H1 (cell line): ENCODE measurements at regions not wholly inside any gene's neighbourhood (a gene's known extent, or its start where the extent isn't known, plus 50 kb on each side); places are given as distances from the start of the nearest gene placed in this dataset.

Experiments
- CTCF ChIA-PET: fragments of 300-600 bp; sonication (Branson Sonifier 250); formaldehyde crosslinking; loops from one replicate; lab custom pipeline; 2021; ENCODE audit not compliant: partially characterized antibody; lab: Charles Lee
- POLR2A ChIA-PET: fragments of 300-600 bp; sonication (Branson Sonifier 250); formaldehyde crosslinking; loops from one replicate; lab custom pipeline; 2021; ENCODE audit warnings: inconsistent platforms; ENCODE audit not compliant: partially characterized antibody; lab: Charles Lee
- DNase-seq, 2 experiments: peaks; one replicate each; pipeline versions ENCODE4 v3.0.0 to v3.0.0-alpha.2; 2010 to 2022; ENCODE audit warnings: low spot score in 2 of 2, low read depth in 1 of 2, mixed read lengths in 1 of 2
- FAIRE-seq: peaks from 2 replicates; lab custom pipeline; 2011; peaks lifted over from hg19 to GRCh38; lab: Jason Lieb, UNC
- H2AFZ ChIP-seq: 2 replicates; pipeline ENCODE4 v1.8.1; 2012; ENCODE audit warnings: low read length, inconsistent platforms
- H2AK5ac ChIP-seq: 2 replicates; pipeline ENCODE4 v1.6.1; 2013; ENCODE audit warnings: low read depth, low read length
- H2BK120ac ChIP-seq: replicated peaks from 2 replicates; pipeline ENCODE3; 2013; ENCODE audit warnings: low read depth, low read length, inconsistent platforms
- H2BK12ac ChIP-seq: 2 replicates; pipeline ENCODE4 v1.6.1; 2013; ENCODE audit warnings: low read depth, low read length
- H2BK15ac ChIP-seq: 2 replicates; pipeline ENCODE4 v1.6.1; 2013; ENCODE audit warnings: low read length
- H2BK20ac ChIP-seq: 2 replicates; pipeline ENCODE4 v1.6.1; 2013; ENCODE audit warnings: low read length
- H2BK5ac ChIP-seq: 2 replicates; pipeline ENCODE4 v1.6.1; 2013; ENCODE audit warnings: low read depth, low read length
- H3K14ac ChIP-seq: 2 replicates; pipeline ENCODE4 v1.6.1; 2013; ENCODE audit warnings: inconsistent platforms; ENCODE audit not compliant: insufficient read length
- H3K18ac ChIP-seq: 2 replicates; pipeline ENCODE4 v1.6.1; 2013; ENCODE audit warnings: low read length; ENCODE audit errors: extremely low read depth
- H3K23ac ChIP-seq: 2 replicates; pipeline ENCODE4 v1.6.1; 2013; ENCODE audit warnings: inconsistent platforms; ENCODE audit not compliant: insufficient read length
- H3K23me2 ChIP-seq: 2 replicates; pipeline ENCODE4 v1.6.1; 2013; ENCODE audit warnings: low read depth, low read length
- H3K27ac ChIP-seq: 2 replicates; pipeline ENCODE4 v1.6.1; 2011; ENCODE audit warnings: low read depth, low read length, inconsistent platforms
- H3K27me3 ChIP-seq, 4 experiments: replicated peaks in 1 of 4; 1 replicate in 1 of 4; 2 replicates in 3 of 4; pipeline versions ENCODE4 v1.6.1 to v1.8.1; 2011 to 2013; ENCODE audit warnings: low read length in 3 of 4, mild to moderate bottlenecking in 3 of 4, inconsistent platforms in 2 of 4, mixed read lengths in 2 of 4, moderate library complexity in 1 of 4; ENCODE audit not compliant: control insufficient read depth in 3 of 4, insufficient read depth in 3 of 4; ENCODE audit errors: extremely low read depth in 1 of 4
- H3K36me3 ChIP-seq, 4 experiments: 2 replicates each; pipeline versions ENCODE4 v1.6.1 to v1.8.1; 2011 to 2013; ENCODE audit warnings: mild to moderate bottlenecking in 4 of 4, low read length in 3 of 4, moderate library complexity in 2 of 4, control low read depth in 1 of 4, inconsistent platforms in 1 of 4; ENCODE audit not compliant: insufficient read depth in 4 of 4, control insufficient read depth in 2 of 4
- H3K4ac ChIP-seq: replicated peaks from 2 replicates; pipeline ENCODE3; 2013; ENCODE audit warnings: low read length, low read depth, mixed read lengths, inconsistent platforms; ENCODE audit not compliant: insufficient read length
- H3K4me1 ChIP-seq, 4 experiments: replicated peaks in 1 of 4; 1 replicate in 1 of 4; 2 replicates in 3 of 4; pipeline versions ENCODE4 v1.6.1 to v1.8.1; 2011 to 2013; ENCODE audit warnings: low read length in 3 of 4, inconsistent platforms in 2 of 4, mixed read lengths in 1 of 4; ENCODE audit not compliant: insufficient read depth in 4 of 4, control insufficient read depth in 3 of 4
- H3K4me2 ChIP-seq, 2 experiments: 2 replicates each; pipeline versions ENCODE4 v1.6.1 to v1.8.1; 2011 to 2013; ENCODE audit warnings: low read depth in 2 of 2, low read length in 2 of 2, control low read depth in 1 of 2, inconsistent platforms in 1 of 2, mild to moderate bottlenecking in 1 of 2; ENCODE audit not compliant: insufficient read depth in 1 of 2
- H3K4me3 ChIP-seq, 4 experiments: fragments of 200-600, 300-600 bp in 1 of 4; sonication (generic), shearing (Covaris generic), sonication (Bioruptor Twin) in 1 of 4; 2 replicates each; pipeline versions ENCODE4 v1.5.1 to v1.8.1; 2011 to 2016; ENCODE audit warnings: low read length in 4 of 4, low read depth in 3 of 4, control low read depth in 2 of 4, inconsistent platforms in 2 of 4, mild to moderate bottlenecking in 2 of 4, mixed read lengths in 1 of 4, moderate library complexity in 1 of 4; ENCODE audit not compliant: insufficient read depth in 2 of 4; ENCODE audit errors: extremely low read depth in 1 of 4
- H3K56ac ChIP-seq: replicated peaks from 2 replicates; pipeline ENCODE3; 2013; ENCODE audit warnings: low read depth, mild to moderate bottlenecking, mixed read lengths, low read length, inconsistent platforms; ENCODE audit not compliant: insufficient read length
- H3K79me1 ChIP-seq: 2 replicates; pipeline ENCODE4 v1.6.1; 2013; ENCODE audit warnings: low read depth, low read length, control low read depth
- H3K79me2 ChIP-seq, 2 experiments: 2 replicates each; pipeline versions ENCODE4 v1.6.1 to v1.8.1; 2012 to 2013; ENCODE audit warnings: low read length in 2 of 2, mild to moderate bottlenecking in 2 of 2, inconsistent platforms in 1 of 2; ENCODE audit not compliant: insufficient read depth in 2 of 2, control insufficient read depth in 1 of 2
- H3K9ac ChIP-seq, 4 experiments: replicated peaks in 1 of 4; 1 replicate in 1 of 4; 2 replicates in 3 of 4; pipeline versions ENCODE4 v1.6.1 to v1.8.1; 2011 to 2013; ENCODE audit warnings: low read depth in 3 of 4, low read length in 3 of 4, control low read depth in 2 of 4, mild to moderate bottlenecking in 2 of 4, moderate library complexity in 2 of 4, inconsistent platforms in 1 of 4; ENCODE audit errors: extremely low read depth in 1 of 4
- H3K9me3 ChIP-seq, 2 experiments: 2 replicates each; pipeline versions ENCODE4 v1.6.1 to v1.8.1; 2012 to 2013; ENCODE audit warnings: mild to moderate bottlenecking in 2 of 2, moderate library complexity in 2 of 2, control low read depth in 1 of 2, inconsistent platforms in 1 of 2, low read depth in 1 of 2, low read length in 1 of 2, mixed read lengths in 1 of 2; ENCODE audit not compliant: insufficient read depth in 2 of 2
- H4K20me1 ChIP-seq, 2 experiments: replicated peaks in 1 of 2; 2 replicates each; pipeline versions ENCODE3 to v1.8.1; 2011 to 2013; ENCODE audit warnings: inconsistent platforms in 2 of 2, low read length in 2 of 2, mild to moderate bottlenecking in 1 of 2; ENCODE audit not compliant: insufficient read depth in 2 of 2, control insufficient read depth in 1 of 2
- H4K5ac ChIP-seq: 2 replicates; pipeline ENCODE4 v1.6.1; 2013; ENCODE audit warnings: low read length, low read depth, mixed read lengths, inconsistent platforms; ENCODE audit not compliant: insufficient read length
- H4K8ac ChIP-seq: 2 replicates; pipeline ENCODE4 v1.8.0; 2013; ENCODE audit warnings: mild to moderate bottlenecking, moderate library complexity, low read length, inconsistent platforms; ENCODE audit not compliant: insufficient read depth; ENCODE audit errors: extremely low read depth
- H4K91ac ChIP-seq: replicated peaks from 2 replicates; pipeline ENCODE3; 2013; ENCODE audit warnings: low read length, mixed read lengths, inconsistent platforms; ENCODE audit not compliant: insufficient read length
- BCL11A ChIP-seq, 2 experiments: IDR thresholded peaks; one replicate each; pipeline ENCODE4 v1.6.1; 2011; ENCODE audit warnings: low read depth in 2 of 2, low read length in 2 of 2, mild to moderate bottlenecking in 2 of 2
- RFX5 ChIP-seq: IDR thresholded peaks from 2 replicates; pipeline ENCODE4 v1.6.1; 2011; ENCODE audit warnings: low read depth, low read length, improper control_type of control experiment, borderline replicate concordance
- WGBS, 2 experiments: shearing (Covaris generic) in 1 of 2; methylation state at CpG; one replicate each; pipeline versions ENCODE4 v1.1.6 to v1.1.7; 2013 to 2015; ENCODE audit warnings: low lambda C conversion rate in 2 of 2, mixed read lengths in 2 of 2, inconsistent platforms in 1 of 2, low coverage in 1 of 2, missing lambda C conversion rate in 1 of 2; ENCODE audit not compliant: insufficient replicate concordance in 2 of 2, insufficient coverage in 1 of 2, insufficient read length in 1 of 2; ENCODE audit errors: extremely low coverage in 1 of 2, missing lambda C conversion rate in 1 of 2; 5-methylcytosine and 5-hydroxymethylcytosine counted together

GRCh38 chrX:44428989-44429627 is 85.6 kb upstream of the EFHC2 start:
- TF ChIP-seq RFX5, result no peak
- TF ChIP-seq BCL11A (IDR thresholded peaks at IDR 0.05; ENCODE audit: low read depth in 2 of 2, low read length in 2 of 2), result no peak
- TF ChIP-seq, all 59 proteins: peak for 0
- no peak overlapping the region for H3K14ac ChIP-seq
- CTCF ChIA-PET, result no interaction called here
- H3K18ac ChIP-seq, result no peak overlapping the region
- 85% methylated on average over 4 of the region's 4 CpGs; no CpG with 5 or more reads in 1 of the 2 experiments for WGBS, 2 experiments
- no peak for DNase-seq
- no peaks in the 10 kb centered on the region for H3K4me1 ChIP-seq
- H3K4ac ChIP-seq, result no peak overlapping the region
- no peak overlapping the region for H3K4me2 ChIP-seq
- no peak overlapping the region for H4K91ac ChIP-seq
- H3K56ac ChIP-seq, result no peak overlapping the region
- H3K23ac ChIP-seq, result no peak overlapping the region
- no peak overlapping the region for H4K5ac ChIP-seq
- H2BK12ac ChIP-seq, result no peak overlapping the region
- H3K27me3 ChIP-seq, result no peaks in the 10 kb centered on the region
- no peaks in the 10 kb centered on the region for H3K9me3 ChIP-seq
- no peak overlapping the region for H2BK5ac ChIP-seq
- H3K4me3 ChIP-seq, result no peak overlapping the region
- no peaks in the 10 kb centered on the region for H3K23me2 ChIP-seq
- no peak overlapping the region for H2AK5ac ChIP-seq
- no peak overlapping the region for H2BK20ac ChIP-seq
- H3K36me3 ChIP-seq, result no peaks in the 10 kb centered on the region
- H2BK15ac ChIP-seq, result no peak overlapping the region
- H3K9ac ChIP-seq, result no peak overlapping the region
- no peak overlapping the region for H2AFZ ChIP-seq
- no peak for FAIRE-seq
- no peak overlapping the region for H3K27ac ChIP-seq
- no peaks in the 10 kb centered on the region for H3K79me2 ChIP-seq
- H4K20me1 ChIP-seq, result no peaks in the 10 kb centered on the region
- no peak overlapping the region for H4K8ac ChIP-seq
- no peak overlapping the region for H2BK120ac ChIP-seq
- H3K79me1 ChIP-seq, result no peaks in the 10 kb centered on the region
- POLR2A ChIA-PET, result no interaction called here
